SK-N-SH (cell line): ENCODE measurements at regions not wholly inside any gene's neighbourhood (a gene's known extent, or its start where the extent isn't known, plus 50 kb on each side); places are given as distances from the start of the nearest gene placed in this dataset.

Experiments
- CTCF ChIA-PET: fragments of 300-600, 350-600 bp; formaldehyde crosslinking; extraction: SDS; loops from one replicate; lab custom pipeline; 2021; lab: Yijun Ruan, JAX
- POLR2A ChIA-PET: fragments of 350-600 bp; sonication (Branson Sonifier 250); formaldehyde crosslinking; extraction: SDS; loops from one replicate; lab custom pipeline; 2020; ENCODE audit warnings: antibody characterized with exemption, inconsistent platforms; lab: Yijun Ruan, JAX
- DNase-seq: peaks from one replicate; pipeline ENCODE4 v3.0.0; 2012
- H2AFZ ChIP-seq: fragments of 200-600 bp; sonication (generic); 2 replicates; pipeline ENCODE4 v1.8.1; 2016; ENCODE audit warnings: antibody characterized with exemption, mild to moderate bottlenecking, low read depth
- H3F3A ChIP-seq: fragments of 200-600 bp; sonication (generic); replicated peaks from 2 replicates; pipeline ENCODE3; 2016; ENCODE audit warnings: antibody characterized with exemption, mild to moderate bottlenecking; ENCODE audit not compliant: insufficient read depth
- H3K27ac ChIP-seq, 2 experiments: fragments of 200-500 bp in 1 of 2; fragments of 200-600 bp in 1 of 2; sonication (Bioruptor generic) in 1 of 2; sonication (generic), shearing (Covaris generic) in 1 of 2; 2 replicates each; pipeline versions ENCODE4 v1.5.1 to v1.6.1; 2014 to 2016; ENCODE audit warnings: low read depth in 2 of 2, inconsistent platforms in 1 of 2, low read length in 1 of 2, mild to moderate bottlenecking in 1 of 2, mixed read lengths in 1 of 2
- H3K27me3 ChIP-seq: fragments of 200-600 bp; sonication (generic), shearing (Covaris generic); 2 replicates; pipeline ENCODE4 v1.6.1; 2016; ENCODE audit warnings: mixed run types; ENCODE audit not compliant: insufficient read depth
- H3K36me3 ChIP-seq, 2 experiments: fragments of 200-500 bp in 1 of 2; fragments of 200-600 bp in 1 of 2; sonication (Bioruptor generic) in 1 of 2; sonication (generic) in 1 of 2; replicated peaks in 1 of 2; 2 replicates each; pipeline versions ENCODE3 to v1.5.1; 2014 to 2016; ENCODE audit warnings: low read length in 1 of 2, mild to moderate bottlenecking in 1 of 2; ENCODE audit not compliant: insufficient read depth in 2 of 2, control insufficient read depth in 1 of 2
- H3K4me1 ChIP-seq, 2 experiments: fragments of 200-500 bp in 1 of 2; fragments of 200-600 bp in 1 of 2; sonication (Bioruptor generic) in 1 of 2; sonication (generic), shearing (Covaris generic) in 1 of 2; 2 replicates each; pipeline versions ENCODE4 v1.5.1 to v1.6.1; 2014 to 2016; ENCODE audit warnings: low read depth in 1 of 2, low read length in 1 of 2, mixed run types in 1 of 2; ENCODE audit not compliant: insufficient read depth in 2 of 2, control insufficient read depth in 1 of 2
- H3K4me2 ChIP-seq: fragments of 200-600 bp; sonication (generic), shearing (Covaris generic); 2 replicates; pipeline ENCODE4 v1.6.1; 2017; ENCODE audit warnings: mixed run types
- H3K4me3 ChIP-seq, 2 experiments: fragments of 200-500 bp in 1 of 2; fragments of 200-600 bp in 1 of 2; sonication (Bioruptor generic) in 1 of 2; sonication (generic), shearing (Covaris generic) in 1 of 2; 2 replicates each; pipeline versions ENCODE4 v1.5.1 to v1.8.1; 2014 to 2016; ENCODE audit warnings: low read depth in 2 of 2, inconsistent platforms in 1 of 2, low read length in 1 of 2, mild to moderate bottlenecking in 1 of 2, mixed read lengths in 1 of 2, moderate library complexity in 1 of 2
- H3K79me2 ChIP-seq: fragments of 200-600 bp; sonication (generic); 2 replicates; pipeline ENCODE4 v1.8.1; 2017; ENCODE audit warnings: mild to moderate bottlenecking; ENCODE audit not compliant: insufficient read depth
- H3K9ac ChIP-seq: fragments of 200-600 bp; sonication (generic); 2 replicates; pipeline ENCODE4 v1.6.1; 2017; ENCODE audit warnings: mixed run types
- H3K9me2 ChIP-seq: fragments of 200-600 bp; sonication (generic); 2 replicates; pipeline ENCODE4 v1.6.1; 2017; ENCODE audit warnings: mixed run types
- H3K9me3 ChIP-seq: fragments of 200-600 bp; sonication (generic); 2 replicates; pipeline ENCODE4 v1.6.1; 2017; ENCODE audit warnings: mixed run types, mild to moderate bottlenecking, moderate library complexity
- H4K20me1 ChIP-seq: fragments of 200-600 bp; sonication (generic); 2 replicates; pipeline ENCODE4 v1.6.1; 2017; ENCODE audit warnings: mild to moderate bottlenecking, mixed run types; ENCODE audit not compliant: insufficient read depth
- CHD2 ChIP-seq: fragments of 150-350 bp; IDR thresholded peaks from 2 replicates; pipeline ENCODE4 v1.6.1; 2018; ENCODE audit warnings: low read length; ENCODE audit not compliant: partially characterized antibody
- CTCF ChIP-seq: fragments of 200-600 bp; sonication (generic); IDR thresholded peaks from 2 replicates; pipeline ENCODE4 v1.6.1; 2017; ENCODE audit warnings: antibody characterized with exemption, mild to moderate bottlenecking, moderate library complexity
- ELF1 ChIP-seq: IDR thresholded peaks from 2 replicates; pipeline ENCODE4 v1.4.0; 2012
- EP300 ChIP-seq, 2 experiments: IDR thresholded peaks; 2 replicates each; pipeline versions ENCODE4 v1.4.0 to v1.6.1; 2012; ENCODE audit warnings: borderline replicate concordance in 1 of 2, low read depth in 1 of 2, low read length in 1 of 2
- FOXJ3 ChIP-seq: sonication (generic); formaldehyde crosslinking; IDR thresholded peaks from 2 replicates; pipeline ENCODE4 v1.5.1; 2020; ENCODE audit warnings: mild to moderate bottlenecking, missing genetic modification reagents
- FOXM1 ChIP-seq: IDR thresholded peaks from 2 replicates; pipeline ENCODE4 v1.4.0; 2012; ENCODE audit warnings: low read depth, mild to moderate bottlenecking
- GABPA ChIP-seq: IDR thresholded peaks from 2 replicates; pipeline ENCODE4 v1.4.0; 2012; ENCODE audit warnings: low read depth, mild to moderate bottlenecking
- MAX ChIP-seq: IDR thresholded peaks from 2 replicates; pipeline ENCODE4 v1.4.0; 2012; ENCODE audit warnings: low read depth
- MEF2A ChIP-seq: IDR thresholded peaks from 2 replicates; pipeline ENCODE4 v1.4.0; 2012; ENCODE audit warnings: low read depth, borderline replicate concordance
- NRF1 ChIP-seq: IDR thresholded peaks from 2 replicates; pipeline ENCODE4 v1.6.1; 2012; ENCODE audit warnings: low read depth, mild to moderate bottlenecking, low read length
- RAD21 ChIP-seq: IDR thresholded peaks from 2 replicates; pipeline ENCODE4 v1.6.1; 2012; ENCODE audit warnings: mild to moderate bottlenecking, low read length
- REST ChIP-seq: IDR thresholded peaks from 2 replicates; pipeline ENCODE4 v1.6.1; 2012; ENCODE audit warnings: mild to moderate bottlenecking, low read depth, low read length, moderate library complexity
- RFX5 ChIP-seq: IDR thresholded peaks from 2 replicates; pipeline ENCODE4 v1.6.1; 2012; ENCODE audit warnings: mild to moderate bottlenecking, improper control_type of control experiment, low read length
- RXRA ChIP-seq: IDR thresholded peaks from 2 replicates; pipeline ENCODE4 v1.4.0; 2012; ENCODE audit warnings: low read depth, mild to moderate bottlenecking, borderline replicate concordance
- SMC3 ChIP-seq: IDR thresholded peaks from 2 replicates; pipeline ENCODE4 v1.6.1; 2012; ENCODE audit warnings: low read depth, low read length, improper control_type of control experiment
- TCF12 ChIP-seq: IDR thresholded peaks from 2 replicates; pipeline ENCODE4 v1.4.0; 2012
- TEAD4 ChIP-seq: IDR thresholded peaks from 2 replicates; pipeline ENCODE4 v1.4.0; 2012; ENCODE audit warnings: mild to moderate bottlenecking, borderline replicate concordance; ENCODE audit not compliant: insufficient read depth
- USF2 ChIP-seq: fragments of 150-350 bp; IDR thresholded peaks from 2 replicates; pipeline ENCODE4 v1.6.1; 2017; ENCODE audit warnings: antibody characterized with exemption, low read length, low read depth, borderline replicate concordance
- WGBS: methylation state at CpG from one replicate; pipeline ENCODE4 v1.1.6; 2017; ENCODE audit warnings: low lambda C conversion rate; 5-methylcytosine and 5-hydroxymethylcytosine counted together

GRCh38 chr18:5643288-5643687 lies 99.5 kb upstream of the EPB41L3 start:
- Histone ChIP-seq H3K9me2 (no peaks in the 10 kb centered on the region), H2AFZ (no peak overlapping the region), H3K4me3 (no peak overlapping the region), H3K36me3 (no peaks in the 10 kb centered on the region), H3F3A (no peaks in the 10 kb centered on the region), H3K79me2 (no peaks in the 10 kb centered on the region), H3K4me1 (no peaks in the 10 kb centered on the region), H3K4me2 (no peak overlapping the region), H3K9ac (no peak overlapping the region), H3K9me3 (no peaks in the 10 kb centered on the region), H3K27ac (no peak overlapping the region), H4K20me1 (no peaks in the 10 kb centered on the region), H3K27me3 (peaks cover 1% of the 10 kb centered on the region; the same call in 1 of the 2 replicates)
- WGBS = 34% methylated on average over 7 of the region's 7 CpGs
- no peak for DNase-seq
- CTCF ChIA-PET = no interaction called here
- POLR2A ChIA-PET = no interaction called here
- TF ChIP-seq EP300 (IDR thresholded peaks at IDR 0.05; ENCODE audit: borderline replicate concordance in 1 of 2, low read depth in 1 of 2, low read length in 1 of 2) (no peak), CTCF (no peak), RXRA (no peak), RAD21 (no peak), FOXM1 (no peak), CHD2 (no peak), MAX (no peak)

GRCh38 chr18:5640939-5641338 lies 97.1 kb upstream of the EPB41L3 start:
- no peak for DNase-seq
- CTCF ChIA-PET = no interaction called here
- peaks cover 5% of the 10 kb centered on the region; the same call in 1 of the 2 replicates for H3K27me3 ChIP-seq
- H3K9me3 ChIP-seq = no peaks in the 10 kb centered on the region
- H3F3A ChIP-seq = no peaks in the 10 kb centered on the region
- POLR2A ChIA-PET = no interaction called here
- no peaks in the 10 kb centered on the region for H4K20me1 ChIP-seq
- 24% methylated on average over 12 of the region's 12 CpGs for WGBS
- H3K27ac ChIP-seq = no peak overlapping the region
- no peaks in the 10 kb centered on the region for H3K9me2 ChIP-seq
- H2AFZ ChIP-seq = no peak overlapping the region
- H3K9ac ChIP-seq = no peak overlapping the region
- H3K4me1 ChIP-seq = no peaks in the 10 kb centered on the region
- no peak overlapping the region for H3K4me2 ChIP-seq
- H3K4me3 ChIP-seq = no peak overlapping the region
- no peaks in the 10 kb centered on the region for H3K79me2 ChIP-seq
- no peaks in the 10 kb centered on the region for H3K36me3 ChIP-seq
- TF ChIP-seq ELF1 = no peak

- no peaks in the 10 kb centered on the region for H3K79me2 ChIP-seq
- H3K9ac ChIP-seq = no peak overlapping the region
- no peak overlapping the region for H2AFZ ChIP-seq
- H3K9me3 ChIP-seq = no peaks in the 10 kb centered on the region
- no peaks in the 10 kb centered on the region for H3K36me3 ChIP-seq
- ChIA-PET CTCF (interaction anchor here (1.9 kb wide), 1 partner anchor 10 kb away, joined by 4 read pairs; no protein-coding TSS in a partner anchor), POLR2A (no interaction called here)
- WGBS = 3% methylated on average over 2 of the region's 2 CpGs
- H3K4me1 ChIP-seq = no peaks in the 10 kb centered on the region
- H3K9me2 ChIP-seq = no peaks in the 10 kb centered on the region
- no peaks in the 10 kb centered on the region for H4K20me1 ChIP-seq
- no peak for DNase-seq
- no peaks in the 10 kb centered on the region for H3F3A ChIP-seq
- no peak overlapping the region for H3K4me2 ChIP-seq
- H3K27me3 ChIP-seq = peaks cover 5% of the 10 kb centered on the region; the same call in 1 of the 2 replicates
- no peak overlapping the region for H3K4me3 ChIP-seq
- H3K27ac ChIP-seq = no peak overlapping the region
- TF ChIP-seq FOXJ3 (CRISPR knock-in tag) (no peak), REST (no peak), MEF2A (no peak), RFX5 (no peak), TCF12 (no peak), TEAD4 (no peak), NRF1 (no peak), RXRA (no peak), USF2 (no peak), RAD21 (no peak), FOXM1 (no peak), GABPA (no peak), SMC3 (no peak)
These were observed 95.3 kb upstream of the EPB41L3 start for GRCh38 chr18:5639131-5639530.
